ENCODE measurements at regions not wholly inside any gene's neighbourhood (a gene's known extent, or its start where the extent isn't known, plus 50 kb on each side); places are given as distances from the start of the nearest gene placed in this dataset.

- no peak overlapping the region for H3K23ac ChIP-seq (ENCODE audit: low read depth, low read length)
- no CpG with 5 or more reads among the region's 4 CpGs for WGBS, 2 experiments (ENCODE audit: extremely low coverage in 2 of 2, insufficient read length in 1 of 2)
- ChIA-PET POLR2A (ENCODE audit: unreplicated experiment) (no interaction called here), CTCF (no interaction called here)
- no peak overlapping the region for H4K5ac ChIP-seq (ENCODE audit: low read depth, low read length)
- BruUV-seq (replicated peaks): no TSS peak
- H3K4ac ChIP-seq (ENCODE audit: low read depth, low read length): no peak overlapping the region
- no peak overlapping the region for H4K91ac ChIP-seq (ENCODE audit: insufficient read depth, low read depth, low read length)
- no peak overlapping the region for H2BK15ac ChIP-seq (ENCODE audit: low read depth, low read length)
- no peak overlapping the region for H2AK5ac ChIP-seq (ENCODE audit: low read depth, low read length)
- H4K8ac ChIP-seq (ENCODE audit: low read depth in 2 of 2, low read length in 2 of 2): no peak overlapping the region
- TF ChIP-seq, protein P1, sequence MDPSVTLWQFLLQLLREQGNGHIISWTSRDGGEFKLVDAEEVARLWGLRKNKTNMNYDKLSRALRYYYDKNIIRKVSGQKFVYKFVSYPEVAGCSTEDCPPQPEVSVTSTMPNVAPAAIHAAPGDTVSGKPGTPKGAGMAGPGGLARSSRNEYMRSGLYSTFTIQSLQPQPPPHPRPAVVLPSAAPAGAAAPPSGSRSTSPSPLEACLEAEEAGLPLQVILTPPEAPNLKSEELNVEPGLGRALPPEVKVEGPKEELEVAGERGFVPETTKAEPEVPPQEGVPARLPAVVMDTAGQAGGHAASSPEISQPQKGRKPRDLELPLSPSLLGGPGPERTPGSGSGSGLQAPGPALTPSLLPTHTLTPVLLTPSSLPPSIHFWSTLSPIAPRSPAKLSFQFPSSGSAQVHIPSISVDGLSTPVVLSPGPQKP (IDR thresholded peaks at IDR 0.05; ENCODE audit: borderline replicate concordance, low read depth, low read length): no peak
- TF ChIP-seq CHD1 (IDR thresholded peaks at IDR 0.05; ENCODE audit: low read depth, low read length): no peak
- TF ChIP-seq CEBPB (IDR thresholded peaks at IDR 0.05; ENCODE audit: low read depth, low read length): no peak
- TF ChIP-seq, protein P2, sequence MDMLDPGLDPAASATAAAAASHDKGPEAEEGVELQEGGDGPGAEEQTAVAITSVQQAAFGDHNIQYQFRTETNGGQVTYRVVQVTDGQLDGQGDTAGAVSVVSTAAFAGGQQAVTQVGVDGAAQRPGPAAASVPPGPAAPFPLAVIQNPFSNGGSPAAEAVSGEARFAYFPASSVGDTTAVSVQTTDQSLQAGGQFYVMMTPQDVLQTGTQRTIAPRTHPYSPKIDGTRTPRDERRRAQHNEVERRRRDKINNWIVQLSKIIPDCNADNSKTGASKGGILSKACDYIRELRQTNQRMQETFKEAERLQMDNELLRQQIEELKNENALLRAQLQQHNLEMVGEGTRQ (IDR thresholded peaks at IDR 0.05; ENCODE audit: low read depth, low read length): no peak
- TF ChIP-seq MAZ (IDR thresholded peaks at IDR 0.05; ENCODE audit: borderline replicate concordance, low read depth, low read length): no peak
- no peak for TF ChIP-seq NFE2L2 (IDR thresholded peaks at IDR 0.05; ENCODE audit: low read depth, low read length)
- no peak for TF ChIP-seq BHLHE40 (IDR thresholded peaks at IDR 0.05; ENCODE audit: low read depth, low read length)
- TF ChIP-seq FOS (IDR thresholded peaks at IDR 0.05; ENCODE audit: low read depth, low read length): no peak
- TF ChIP-seq MXI1 (IDR thresholded peaks at IDR 0.05; ENCODE audit: borderline replicate concordance, low read depth, low read length): no peak
- no peak for TF ChIP-seq MAFK (IDR thresholded peaks at IDR 0.05; ENCODE audit: low read depth, low read length)
- no peak for TF ChIP-seq CTCF (conservative IDR thresholded peaks at IDR 0.05; ENCODE audit: low read depth, low read length)
- TF ChIP-seq RFX5 (IDR thresholded peaks at IDR 0.05; ENCODE audit: low read depth, low read length): no peak
- no peak for TF ChIP-seq RAD21 (IDR thresholded peaks at IDR 0.05; ENCODE audit: low read length)
- no peak for TF ChIP-seq POLR2A (IDR thresholded peaks at IDR 0.05; ENCODE audit: low read depth, low read length)
- no peak for TF ChIP-seq SMC3 (IDR thresholded peaks at IDR 0.05; ENCODE audit: low read depth, low read length)
- TF ChIP-seq RCOR1 (IDR thresholded peaks at IDR 0.05; ENCODE audit: insufficient replicate concordance, low read length): no peak
- no peak overlapping the region for H3K56ac ChIP-seq (ENCODE audit: extremely low read depth, insufficient read depth, low read length)
- H3K9me1 ChIP-seq (ENCODE audit: insufficient read depth, low read length): no peaks in the 10 kb centered on the region
- H3K27me3 ChIP-seq (ENCODE audit: control insufficient read depth, insufficient read depth, low read length): no peaks in the 10 kb centered on the region
- no peaks in the 10 kb centered on the region for H4K20me1 ChIP-seq (ENCODE audit: insufficient read depth, low read length)
- no peak overlapping the region for H3K4me3 ChIP-seq (ENCODE audit: insufficient read depth, low read depth, low read length)
- no peak overlapping the region for H3K4me2 ChIP-seq (ENCODE audit: low read depth, low read length)
- dilution Hi-C loops (cut with HindIII; ENCODE audit: low sequenced_read_pairs, unreplicated experiment): no loop called here
- H2BK120ac ChIP-seq (ENCODE audit: low read depth, low read length): no peak overlapping the region
- H3K9ac ChIP-seq (ENCODE audit: low read depth, low read length): no peak overlapping the region
- no peaks in the 10 kb centered on the region for H3K79me1 ChIP-seq (ENCODE audit: low read depth in 1 of 2, low read length in 2 of 2)
- H3K36me3 ChIP-seq (ENCODE audit: control insufficient read depth, insufficient read depth, low read length): no peaks in the 10 kb centered on the region
- ATAC-seq (ENCODE audit: low read depth) (no peak), DNase-seq (no peak)
- H3K27ac ChIP-seq (ENCODE audit: insufficient read depth, low read length): no peak overlapping the region
- H3K9me3 ChIP-seq (ENCODE audit: control insufficient read depth, insufficient read depth, low read length): 0 out of 2 replicates have a peak, but pooled peaks cover 6% of the 10 kb centered on the region
- no peak overlapping the region for H2BK5ac ChIP-seq (ENCODE audit: low read depth, low read length, poor library complexity, severe bottlenecking)
- no peak overlapping the region for H2BK20ac ChIP-seq (ENCODE audit: low read depth, low read length)
- intact Hi-C loops (cut with micrococcal nuclease): no loop called here
- H3K14ac ChIP-seq (replicated peaks; ENCODE audit: low read depth, low read length): no peak overlapping the region
- H2AK9ac ChIP-seq (replicated peaks; ENCODE audit: low read depth, low read length, poor library complexity): no peak overlapping the region
- in situ Hi-C loops (cut with MboI; ENCODE audit: low sequenced_read_pairs): no loop called here
- H3K18ac ChIP-seq (ENCODE audit: low read depth, low read length): no peak overlapping the region
- no peak overlapping the region for H2AFZ ChIP-seq (replicated peaks; ENCODE audit: low read length, poor library complexity)
- no peaks in the 10 kb centered on the region for H3K4me1 ChIP-seq (ENCODE audit: control insufficient read depth, insufficient read depth, low read length)
These were observed 294.4 kb downstream of the MEF2C start for GRCh38 chr5:88588609-88589008.

Measured in IMR-90 (cell line).